ENCODE measurements at regions not wholly inside any gene's neighbourhood (a gene's known extent, or its start where the extent isn't known, plus 50 kb on each side); places are given as distances from the start of the nearest gene placed in this dataset.

- TF ChIP-seq SRF (IDR thresholded peaks at IDR 0.05; ENCODE audit: low read depth) (no peak), POLR2A (IDR thresholded peaks at IDR 0.05; ENCODE audit: borderline replicate concordance, extremely low read depth, insufficient read depth, insufficient read length) (no peak), EZH2 (IDR thresholded peaks at IDR 0.05) (no peak), ZNF274 (IDR thresholded peaks at IDR 0.05; ENCODE audit: low read depth, low read length) (no peak), ELF1 (IDR thresholded peaks at IDR 0.05; ENCODE audit: borderline replicate concordance, low read depth) (no peak), EZH2phosphoT487 (IDR thresholded peaks at IDR 0.05; ENCODE audit: borderline replicate concordance) (no peak), ZFX (IDR thresholded peaks at IDR 0.05) (no peak), YY1 (IDR thresholded peaks at IDR 0.05; ENCODE audit: extremely low read depth, insufficient replicate concordance, low read depth, low read length) (no peak), EGR1 (IDR thresholded peaks at IDR 0.05; ENCODE audit: low read depth) (no peak), SIN3A (IDR thresholded peaks at IDR 0.05; ENCODE audit: low read depth) (no peak)
- TF ChIP-seq, protein P1, sequence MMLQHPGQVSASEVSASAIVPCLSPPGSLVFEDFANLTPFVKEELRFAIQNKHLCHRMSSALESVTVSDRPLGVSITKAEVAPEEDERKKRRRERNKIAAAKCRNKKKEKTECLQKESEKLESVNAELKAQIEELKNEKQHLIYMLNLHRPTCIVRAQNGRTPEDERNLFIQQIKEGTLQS (IDR thresholded peaks at IDR 0.05), result no peak
- TF ChIP-seq, protein P2, sequence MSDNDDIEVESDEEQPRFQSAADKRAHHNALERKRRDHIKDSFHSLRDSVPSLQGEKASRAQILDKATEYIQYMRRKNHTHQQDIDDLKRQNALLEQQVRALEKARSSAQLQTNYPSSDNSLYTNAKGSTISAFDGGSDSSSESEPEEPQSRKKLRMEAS (IDR thresholded peaks at IDR 0.05), result no peak
- no peak overlapping the region for H2AFZ ChIP-seq (ENCODE audit: low read depth, low read length, poor library complexity, severe bottlenecking)
- intact Hi-C loops (cut with micrococcal nuclease), result no loop called here
Observed at GRCh38 chr10:114749510-114749909, 72.1 kb upstream of the FHIP2A start.

DNA sequence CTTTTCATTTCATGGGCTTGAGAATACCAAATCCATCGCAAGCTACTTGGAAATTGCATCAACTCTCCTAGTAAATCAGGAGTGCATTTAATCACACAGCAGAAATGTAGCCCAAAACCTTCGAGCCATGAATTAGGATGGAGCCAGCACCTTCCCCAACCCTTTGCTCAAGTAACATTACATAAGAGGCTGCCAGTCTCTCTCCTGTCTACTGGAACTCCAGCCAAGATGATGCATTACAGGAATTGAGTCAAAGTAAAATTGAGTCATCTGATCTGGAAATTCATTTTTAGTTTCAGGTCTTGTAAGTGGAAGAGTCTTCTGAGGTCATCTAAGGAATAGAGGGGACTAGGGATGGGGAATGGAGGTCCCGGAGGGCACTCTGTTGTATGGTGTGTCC is 69.7 kb upstream of the FHIP2A start:
- Histone ChIP-seq H3K27ac (ENCODE audit: low read depth, low read length) (no peak overlapping the region), H3K9me3 (ENCODE audit: control insufficient read depth in 1 of 2, insufficient read depth in 1 of 2, low read depth in 1 of 2, low read length in 2 of 2) (no peaks in the 10 kb centered on the region), H3K79me2 (ENCODE audit: insufficient read depth, low read length) (no peaks in the 10 kb centered on the region), H3K4me3 (replicated peaks in 1 of 2; ENCODE audit: low read depth in 1 of 2, low read length in 2 of 2) (no peak overlapping the region), H2AFZ (ENCODE audit: low read depth, low read length, poor library complexity, severe bottlenecking) (no peak overlapping the region), H3K9me2 (ENCODE audit: insufficient read depth) (no peaks in the 10 kb centered on the region), H3K4me1 (ENCODE audit: control insufficient read depth in 1 of 2, insufficient read depth in 2 of 2, low read length in 2 of 2) (peaks cover 21 to 25% of the 10 kb centered on the region in 2 experiments), H3K9ac (ENCODE audit: low read length) (no peak overlapping the region), H3K4me2 (ENCODE audit: low read length) (no peak overlapping the region), H3K27me3 (ENCODE audit: insufficient read depth, low read length) (no peaks in the 10 kb centered on the region), H4K20me1 (ENCODE audit: insufficient read depth) (no peaks in the 10 kb centered on the region), H3K36me3 (ENCODE audit: control insufficient read depth in 1 of 2, insufficient read depth in 2 of 2, low read length in 2 of 2) (no peaks in the 10 kb centered on the region)
- DNase-seq (ENCODE audit: low read depth, low spot score) (no peak), ATAC-seq (no peak)
- TF ChIP-seq EGR1 (IDR thresholded peaks at IDR 0.05; ENCODE audit: low read depth), result no peak
- no peak for TF ChIP-seq CEBPB (IDR thresholded peaks at IDR 0.05; ENCODE audit: low read depth)
- no peak for TF ChIP-seq ZBTB33 (IDR thresholded peaks at IDR 0.05; ENCODE audit: extremely low read depth, insufficient replicate concordance, low read length)
- TF ChIP-seq SIN3A (IDR thresholded peaks at IDR 0.05; ENCODE audit: low read depth), result no peak
- TF ChIP-seq, protein P2 (IDR thresholded peaks at IDR 0.05), result no peak
- no peak for TF ChIP-seq REST (IDR thresholded peaks at IDR 0.05; ENCODE audit: low read depth)
- TF ChIP-seq ELF1 (IDR thresholded peaks at IDR 0.05; ENCODE audit: borderline replicate concordance, low read depth), result no peak
- CTCF ChIA-PET, result no interaction called here
- POLR2A ChIA-PET, result no interaction called here
- RAD21 ChIA-PET (ENCODE audit: low non-redundant PET in 1 of 2, low total read pairs in 2 of 2, uncharacterized antibody in 2 of 2, unreplicated experiment in 2 of 2), result no interaction called here
- intact Hi-C loops (cut with micrococcal nuclease), result loop anchor here (2.0 kb wide), 1 partner anchor 19 kb away; no protein-coding TSS in a partner anchor
- BruUV-seq (replicated peaks), result no TSS peak

More at GRCh38 chr10:114749510-114749909, 72.1 kb upstream of the FHIP2A start:
- Histone ChIP-seq H3K9me2 (ENCODE audit: insufficient read depth) (no peaks in the 10 kb centered on the region), H3K27ac (ENCODE audit: low read depth, low read length) (no peak overlapping the region), H4K20me1 (ENCODE audit: insufficient read depth) (no peaks in the 10 kb centered on the region), H3K4me1 (ENCODE audit: control insufficient read depth in 1 of 2, insufficient read depth in 2 of 2, low read length in 2 of 2) (peaks cover 10 to 13% of the 10 kb centered on the region in 2 experiments), H3K27me3 (ENCODE audit: insufficient read depth, low read length) (no peaks in the 10 kb centered on the region), H3K36me3 (ENCODE audit: control insufficient read depth in 1 of 2, insufficient read depth in 2 of 2, low read length in 2 of 2) (no peaks in the 10 kb centered on the region), H3K79me2 (ENCODE audit: insufficient read depth, low read length) (no peaks in the 10 kb centered on the region), H3K9me3 (ENCODE audit: control insufficient read depth in 1 of 2, insufficient read depth in 1 of 2, low read depth in 1 of 2, low read length in 2 of 2) (no peaks in the 10 kb centered on the region), H3K4me3 (replicated peaks in 1 of 2; ENCODE audit: low read depth in 1 of 2, low read length in 2 of 2) (no peak overlapping the region), H3K9ac (ENCODE audit: low read length) (no peak overlapping the region), H3K4me2 (ENCODE audit: low read length) (no peak overlapping the region)
- RAD21 ChIA-PET (ENCODE audit: low non-redundant PET in 1 of 2, low total read pairs in 2 of 2, uncharacterized antibody in 2 of 2, unreplicated experiment in 2 of 2), result no interaction called here
- CTCF ChIA-PET, result no interaction called here
- no TSS peak for BruUV-seq (replicated peaks)
- ATAC-seq (no peak), DNase-seq (ENCODE audit: low read depth, low spot score) (no peak)
- POLR2A ChIA-PET, result no interaction called here
